ENCODE measurements at regions not wholly inside any gene's neighbourhood (a gene's known extent, or its start where the extent isn't known, plus 50 kb on each side); places are given as distances from the start of the nearest gene placed in this dataset.

DNA sequence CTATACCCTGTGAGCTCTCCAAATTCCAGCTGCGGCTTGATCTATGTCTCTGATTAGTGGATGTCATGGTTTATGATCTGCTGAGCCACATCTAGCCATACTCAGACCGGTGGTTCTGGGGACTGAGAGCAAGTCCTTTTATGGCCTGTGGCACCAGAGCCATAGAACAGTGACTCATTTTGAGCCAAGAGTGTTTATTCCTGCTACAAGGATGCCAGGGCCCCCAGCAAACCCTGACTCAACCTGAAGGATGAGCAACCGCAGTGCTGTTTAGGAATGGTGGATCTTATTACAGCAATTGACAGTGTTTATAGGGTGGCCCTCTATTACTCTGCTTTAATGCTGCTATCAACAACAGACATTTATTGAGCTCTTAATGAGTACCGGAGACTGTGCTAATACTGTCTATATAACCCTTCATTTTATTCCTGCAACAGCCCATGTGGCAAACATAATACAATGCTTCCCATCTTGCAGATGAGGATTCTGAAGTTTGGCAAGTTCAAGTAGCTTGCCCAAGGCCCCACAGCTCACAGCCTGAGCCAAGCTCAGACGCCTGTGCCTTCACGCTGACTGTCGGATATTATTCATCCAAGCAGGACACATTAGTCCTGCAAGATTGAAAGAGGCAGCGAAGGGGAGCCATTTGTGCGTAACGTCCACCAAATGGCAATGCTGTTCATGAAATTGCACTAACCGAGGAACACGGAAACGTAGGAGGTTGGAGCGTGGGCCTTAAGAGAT is 273.6 kb upstream of the PWP1 start:
- DNase-seq = no peak

GRCh38 chr12:107415071-107415470 is 270.5 kb upstream of the PWP1 start:
- no peak for DNase-seq

GRCh38 chr12:107415834-107416233 is 269.8 kb upstream of the PWP1 start:
- DNase-seq = no peak

DNA sequence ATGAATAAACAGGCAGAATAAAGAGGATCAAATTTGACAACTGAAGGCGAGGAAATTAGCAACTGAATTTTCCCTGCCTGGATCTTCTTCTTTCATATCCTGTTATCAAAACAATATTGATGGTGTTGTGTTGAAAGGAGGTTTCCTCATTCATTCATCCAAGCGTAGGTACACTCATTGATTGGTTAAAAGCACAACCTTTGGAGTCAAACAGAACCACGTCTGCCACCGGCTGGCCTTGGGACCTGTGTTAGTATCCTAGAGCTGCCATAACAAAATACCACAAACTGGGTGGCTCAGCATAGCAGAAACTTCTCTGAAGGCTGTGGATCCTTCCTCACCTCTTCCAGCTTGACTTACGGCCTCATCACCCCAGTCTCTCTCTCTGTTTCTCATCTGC is 268.6 kb upstream of the PWP1 start:
- DNase-seq = no peak

DNA sequence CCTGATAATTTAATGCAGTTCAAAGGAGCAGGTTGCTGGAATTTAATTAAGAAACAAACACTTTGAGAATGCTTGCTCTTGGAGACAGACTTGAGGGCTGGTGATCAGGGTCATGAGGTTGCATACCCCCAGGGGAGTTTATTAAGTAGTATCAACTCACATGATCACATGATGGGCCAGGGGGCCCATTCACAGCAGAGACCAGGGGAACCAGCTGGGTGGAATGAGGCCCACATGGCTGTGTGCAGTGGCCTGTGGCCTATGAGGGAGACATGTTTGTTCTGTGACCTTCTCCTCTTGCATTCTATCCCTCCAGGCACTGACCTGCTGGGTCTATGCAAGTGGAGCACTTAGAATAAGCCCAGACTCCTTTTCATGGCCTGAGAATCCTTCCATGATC is 266.6 kb upstream of the PWP1 start:
- no peak for DNase-seq

DNA sequence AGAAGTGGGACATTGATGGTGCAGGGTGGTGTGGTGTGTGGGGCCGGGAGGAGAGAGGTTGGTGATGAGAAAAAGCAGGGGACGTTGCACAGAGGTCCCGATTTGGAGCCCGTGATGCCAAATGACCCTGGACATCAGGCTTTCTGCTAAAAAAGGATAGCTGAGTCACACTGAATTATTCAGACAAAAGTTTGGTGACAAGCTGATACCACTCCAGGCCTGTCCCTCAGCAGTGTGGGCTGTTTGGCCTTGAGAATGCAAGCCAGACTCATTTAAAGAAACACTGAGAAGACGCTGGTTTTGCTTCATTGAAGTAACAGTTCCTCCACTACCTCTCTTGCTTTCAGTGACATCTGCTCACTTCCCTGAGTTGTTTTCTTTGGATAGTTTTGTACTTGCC is 262.1 kb upstream of the PWP1 start:
- no peak for DNase-seq

DNA sequence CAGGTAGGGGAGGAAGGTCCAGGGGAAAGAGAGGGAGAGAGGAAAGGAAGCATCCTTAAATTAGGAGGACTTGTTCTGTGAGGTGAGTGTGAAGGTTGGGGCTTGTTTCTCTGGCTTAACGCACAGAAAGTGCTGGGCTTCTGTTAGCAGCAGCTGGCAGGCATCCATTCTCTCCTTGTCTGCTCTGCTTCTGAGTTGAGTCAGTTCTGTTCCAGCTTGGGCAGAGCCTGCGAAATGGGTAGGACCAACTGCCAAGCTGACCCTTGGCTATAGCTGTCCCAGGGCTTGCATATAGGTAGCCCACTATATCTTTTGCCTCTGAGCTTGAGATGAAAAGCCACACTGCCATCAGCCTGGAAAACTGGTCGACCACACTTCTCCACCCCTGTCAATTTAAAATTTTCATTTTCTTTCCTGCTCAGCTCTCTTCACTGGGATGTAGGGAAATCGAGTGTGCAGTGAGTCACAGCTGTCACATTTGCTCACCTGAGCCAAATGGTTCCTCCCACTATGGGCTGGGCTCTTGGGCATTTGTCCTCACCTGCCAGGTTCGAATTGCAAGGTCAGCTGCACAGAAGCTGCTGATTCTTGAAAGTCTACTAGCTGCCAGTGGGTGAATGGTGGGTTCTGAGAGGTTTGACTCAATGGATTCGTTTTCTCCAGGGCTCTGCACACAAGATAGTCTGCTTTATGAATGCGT is 256.4 kb upstream of the PWP1 start:
- no peak for DNase-seq

DNA sequence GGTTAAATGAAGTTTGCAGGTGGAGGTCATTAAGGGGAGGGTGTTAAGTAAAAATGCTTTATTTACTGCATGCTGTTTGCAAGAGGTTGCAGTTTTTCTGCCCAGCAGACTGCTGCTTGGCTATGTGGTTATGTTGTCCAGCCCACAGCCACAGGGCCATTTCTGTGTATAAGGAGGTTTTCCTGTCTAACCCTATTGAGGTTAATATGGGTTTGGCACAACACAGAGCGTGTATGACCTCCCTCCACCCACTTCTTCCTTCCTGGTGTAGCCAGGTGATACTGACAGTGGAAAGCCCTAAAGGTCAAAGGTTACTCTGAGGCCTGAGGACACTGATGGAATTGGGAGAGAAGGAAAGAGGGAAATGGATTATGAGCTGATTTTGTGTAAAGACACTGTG is 253.7 kb upstream of the PWP1 start:
- no peak for DNase-seq

DNA sequence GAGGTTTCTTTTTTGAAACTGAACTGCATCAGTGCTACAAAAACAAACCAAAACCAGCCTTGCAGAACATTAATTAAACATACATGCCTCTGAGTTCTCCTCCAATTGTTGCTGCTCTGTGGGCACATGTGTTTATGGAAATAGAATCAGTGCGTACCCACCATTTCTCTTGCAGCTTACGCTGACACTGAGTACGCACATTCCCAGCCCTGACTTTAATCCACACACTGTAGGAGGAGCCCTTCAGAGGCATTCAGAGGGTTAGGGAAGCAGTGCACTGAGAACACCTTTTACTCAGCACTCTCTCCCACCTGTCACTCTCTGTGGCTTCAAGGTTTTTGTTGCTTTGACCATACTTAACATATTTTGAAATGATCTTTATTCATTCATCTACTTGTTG is 250.5 kb upstream of the PWP1 start:
- no peak for DNase-seq

DNA sequence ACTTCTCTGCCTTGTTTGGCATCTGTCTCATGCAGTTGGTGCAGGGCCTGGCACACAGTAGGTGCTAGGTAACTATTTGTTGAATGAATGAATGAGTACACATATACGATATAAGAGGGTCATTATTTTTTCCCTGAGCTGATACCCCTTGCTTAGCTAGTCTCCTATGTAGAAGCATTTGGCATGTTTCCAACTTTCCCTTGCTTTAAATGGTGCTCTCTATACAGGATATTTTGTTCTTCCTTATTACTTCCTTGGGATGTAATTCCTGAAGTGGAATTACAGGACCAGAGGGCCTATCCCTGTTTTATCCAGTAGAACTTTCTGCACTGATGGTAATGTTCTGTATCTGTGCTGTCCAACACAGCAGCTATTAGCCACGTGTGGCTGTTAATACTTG is 250.1 kb upstream of the PWP1 start:
- DNase-seq = no peak

DNA sequence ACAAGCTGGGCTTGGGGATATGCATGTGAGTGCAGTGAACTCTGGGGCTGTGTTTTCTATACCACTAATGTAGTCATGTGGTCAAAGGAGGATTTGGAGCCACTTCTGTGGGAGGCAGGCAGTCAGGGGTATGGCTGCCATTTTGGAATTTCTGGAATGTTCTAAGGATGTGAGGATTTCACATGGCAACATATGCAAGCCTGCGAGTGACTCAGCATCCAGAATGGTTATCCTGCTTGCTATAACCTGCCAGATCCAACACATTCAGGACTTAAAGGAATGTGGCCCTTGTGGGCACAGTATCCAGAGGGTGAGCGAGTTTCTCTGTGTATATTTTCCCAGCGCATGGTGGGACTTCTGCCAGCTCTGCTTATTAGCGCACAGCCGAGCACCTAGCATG is 249.2 kb upstream of the PWP1 start:
- DNase-seq = no peak

DNA sequence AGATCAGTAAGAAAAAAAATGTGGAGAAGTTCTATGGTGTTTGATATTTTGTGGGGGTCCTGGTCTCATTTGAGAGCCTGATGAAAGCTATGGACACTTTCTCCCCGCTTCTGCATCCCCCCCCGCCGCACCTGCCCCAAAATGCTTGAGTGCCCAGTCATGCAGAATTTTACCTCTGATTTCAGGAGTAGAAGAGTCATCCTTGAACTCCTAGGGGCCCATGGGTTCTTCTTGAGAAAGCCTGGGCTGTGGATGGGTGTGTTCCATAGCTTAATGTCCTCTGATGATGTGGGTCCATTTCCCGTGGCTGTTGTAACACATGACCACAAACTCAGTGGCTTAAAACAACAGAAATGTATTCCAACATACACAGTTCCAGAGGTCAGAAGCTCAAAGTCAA is 248.8 kb upstream of the PWP1 start:
- no peak for DNase-seq

DNA sequence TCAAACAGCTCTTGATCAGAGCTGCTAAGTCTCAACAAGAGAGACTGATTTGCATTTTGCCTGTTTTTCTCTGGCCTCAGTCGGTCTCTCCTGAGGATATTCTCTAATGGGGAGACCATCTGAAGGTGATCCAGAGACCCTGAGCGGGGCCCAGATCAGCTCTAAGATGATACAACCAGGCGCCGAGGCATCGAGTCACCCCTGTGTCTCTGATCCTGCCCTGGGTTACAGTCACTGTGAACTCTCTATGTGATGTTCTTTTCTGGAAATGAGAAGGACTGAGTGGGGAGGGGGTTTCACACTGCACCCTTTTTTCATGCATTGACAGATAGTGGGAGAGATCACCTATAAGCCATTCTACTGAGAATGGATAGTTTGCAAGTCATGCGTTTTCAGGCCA is 247.6 kb upstream of the PWP1 start:
- DNase-seq = no peak

DNA sequence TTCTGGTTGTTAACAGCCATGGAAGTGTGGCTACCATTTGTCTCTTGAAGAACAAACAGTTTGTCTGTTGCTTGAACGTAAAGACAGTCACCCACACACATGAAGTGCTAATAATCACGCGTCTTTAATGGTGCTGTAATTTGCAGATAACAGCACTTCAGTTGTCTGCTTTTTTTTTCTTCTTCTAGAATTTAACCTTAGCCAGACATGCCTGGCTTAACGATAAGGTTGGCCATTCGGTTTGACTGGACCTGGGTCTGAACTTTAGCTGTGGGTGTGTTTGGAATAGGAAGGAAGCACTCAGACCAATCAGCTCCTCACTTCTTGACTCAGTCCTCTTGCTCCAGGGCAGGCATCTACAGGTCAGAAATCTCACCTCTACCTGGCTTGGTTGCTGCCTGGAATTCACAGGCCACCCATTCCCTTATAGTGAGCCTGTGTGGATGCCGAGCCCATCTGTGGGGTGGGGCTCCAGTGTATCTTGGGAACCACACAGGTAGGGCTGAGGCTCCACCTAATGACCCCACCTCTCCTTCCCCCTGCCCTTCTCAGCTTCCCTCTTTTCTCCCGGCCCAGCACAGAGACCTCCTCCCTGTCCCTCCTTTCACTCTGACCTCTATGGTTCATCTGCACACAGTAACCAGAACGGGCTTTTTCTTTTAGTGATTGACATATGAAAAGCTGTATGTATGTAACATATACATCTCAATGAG is 246.4 kb upstream of the PWP1 start:
- DNase-seq = no peak

GRCh38 chr12:107440606-107441005 is 245.0 kb upstream of the PWP1 start:
- DNase-seq = no peak

GRCh38 chr12:107441665-107442300 is 243.8 kb upstream of the PWP1 start:
- no peak for DNase-seq

GRCh38 chr12:107442326-107442987 is 243.1 kb upstream of the PWP1 start:
- no peak for DNase-seq

DNA sequence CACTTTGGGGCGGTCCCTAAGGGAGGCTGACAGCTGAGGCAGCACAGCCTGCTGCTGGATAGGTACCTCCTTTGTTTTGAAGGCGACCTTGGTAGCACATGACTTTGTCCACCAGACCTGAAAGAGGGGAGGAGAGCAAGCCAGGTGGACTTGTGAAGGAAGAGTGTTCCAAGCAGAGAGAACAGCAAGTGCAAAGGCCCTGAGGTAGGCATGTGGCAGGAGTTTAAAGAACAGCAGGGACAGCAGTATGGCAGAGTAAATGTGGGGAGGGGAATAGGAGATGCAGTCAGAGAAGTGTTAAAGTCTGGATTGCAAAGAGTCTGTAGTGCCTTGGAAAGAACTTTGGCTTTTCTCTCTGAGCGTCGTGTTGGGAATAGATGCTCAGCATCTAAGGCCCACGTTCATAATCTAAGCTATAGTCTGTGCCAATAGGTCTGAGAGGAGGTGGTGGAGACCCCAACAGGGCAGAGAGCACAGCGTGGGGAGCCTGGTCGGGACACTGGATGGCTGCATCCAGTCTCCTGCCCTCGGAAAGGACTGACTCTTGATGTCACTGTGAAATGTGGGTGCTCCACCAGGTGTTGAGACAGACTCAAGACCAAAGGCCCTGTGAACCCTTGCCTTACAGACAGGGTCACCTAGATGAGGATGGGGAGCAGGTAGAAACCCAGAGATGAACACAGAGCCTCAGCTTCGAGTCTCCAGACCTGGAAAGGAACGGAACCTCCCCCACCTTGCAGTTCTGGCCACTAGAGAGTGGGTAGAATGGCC is 242.1 kb upstream of the PWP1 start:
- no peak for DNase-seq

DNA sequence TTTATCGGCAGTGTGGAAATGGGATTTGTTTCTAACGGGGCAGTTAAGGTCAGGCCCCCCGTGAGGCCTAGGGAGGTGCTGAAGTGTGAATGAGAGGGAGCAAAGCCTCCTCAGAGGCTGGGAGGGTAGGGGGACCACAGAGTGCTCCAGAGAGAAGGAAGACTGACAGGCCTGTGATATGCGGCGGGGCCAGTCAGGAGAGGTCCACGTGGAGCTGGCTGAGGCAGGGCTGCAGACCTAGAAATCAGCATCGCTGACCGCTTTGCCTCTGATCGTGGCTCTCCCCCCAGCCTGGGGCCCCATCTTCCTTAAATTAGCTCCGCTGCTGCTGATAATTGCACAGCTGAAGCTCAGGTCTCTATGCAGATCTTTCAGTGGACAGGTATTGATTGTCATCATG is 240.8 kb upstream of the PWP1 start:
- DNase-seq = no peak

GRCh38 chr12:107446476-107446875 is 239.1 kb upstream of the PWP1 start:
- DNase-seq = no peak

- no peak for DNase-seq
Observed at GRCh38 chr12:107447336-107447735, 238.3 kb upstream of the PWP1 start.

DNA sequence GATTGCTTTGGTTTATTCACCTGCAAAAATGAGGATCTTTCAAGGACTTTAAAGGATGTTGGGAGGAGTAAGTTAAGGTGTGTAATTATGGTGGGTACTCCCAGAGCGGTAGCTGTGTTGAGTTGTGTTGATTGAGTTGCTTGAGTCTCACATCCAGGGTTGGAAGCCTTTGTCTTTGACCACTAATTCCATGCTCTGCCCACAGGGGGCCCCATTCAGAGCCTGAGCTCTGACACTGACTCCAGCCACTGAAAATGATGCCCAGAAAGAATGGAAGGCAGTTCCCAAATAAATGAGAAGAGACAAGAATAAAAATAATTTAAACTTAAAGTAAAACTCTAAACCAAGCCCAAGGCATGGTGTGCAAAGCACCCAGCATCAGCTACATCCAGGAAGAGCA is 237.4 kb upstream of the PWP1 start:
- DNase-seq = no peak

Data from NCI-H1436 (cell line).